ENCODE measurements at regions not wholly inside any gene's neighbourhood (a gene's known extent, or its start where the extent isn't known, plus 50 kb on each side); places are given as distances from the start of the nearest gene placed in this dataset.

- intact Hi-C loops (cut with DNase I): no loop called here
- DNase-seq: peak in 8 of 42 donors; percentile 1 to 30 (median 14)
Measured at GRCh38 chr1:30411206-30411605, 312.2 kb downstream of the MATN1 start.

- peak in 8 of 42 donors; percentile 4 to 19 (median 12) for DNase-seq
- intact Hi-C loops (cut with DNase I): no loop called here
Measured at GRCh38 chr1:30410153-30410851, 313.1 kb downstream of the MATN1 start.

- intact Hi-C loops (cut with DNase I): no loop called here
- DNase-seq: peak in 9 of 42 donors; percentile 0 to 22 (median 9)
Measured at GRCh38 chr1:30409476-30410152, 313.8 kb downstream of the MATN1 start.

GRCh38 chr1:30407865-30408580 is 315.4 kb downstream of the MATN1 start:
- DNase-seq: peak in 10 of 42 donors; percentile 6 to 36 (median 20)
- intact Hi-C loops (cut with DNase I): no loop called here

GRCh38 chr1:30406996-30407864 is 316.2 kb downstream of the MATN1 start:
- intact Hi-C loops (cut with DNase I): no loop called here

GRCh38 chr1:30405631-30406212 is 317.7 kb downstream of the MATN1 start:
- intact Hi-C loops (cut with DNase I): no loop called here
- peak in 9 of 42 donors; percentile 7 to 18 (median 13) for DNase-seq

More at GRCh38 chr1:30406996-30407864, 316.2 kb downstream of the MATN1 start:
- DNase-seq: peak in 11 of 42 donors; percentile 6 to 39 (median 21)

- peak in 7 of 42 donors; percentile 3 to 26 (median 13) for DNase-seq
- intact Hi-C loops (cut with DNase I): no loop called here
Measured at GRCh38 chr1:30405081-30405480, 318.3 kb downstream of the MATN1 start.

- peak in 9 of 42 donors; percentile 3 to 26 (median 11) for DNase-seq
Measured at GRCh38 chr1:30404341-30404740, 319.0 kb downstream of the MATN1 start.

GRCh38 chr1:30403726-30404125 is 319.7 kb downstream of the MATN1 start:
- intact Hi-C loops (cut with DNase I): no loop called here
- DNase-seq: peak in 3 of 42 donors; percentile 3 to 5 (median 4)

More at GRCh38 chr1:30404341-30404740, 319.0 kb downstream of the MATN1 start:
- intact Hi-C loops (cut with DNase I): no loop called here

- intact Hi-C loops (cut with DNase I): no loop called here
- peak in 2 of 42 donors; percentile 2 to 27 for DNase-seq
Measured at GRCh38 chr1:30403061-30403645, 320.2 kb downstream of the MATN1 start.

GRCh38 chr1:30402031-30402430 is 321.4 kb downstream of the MATN1 start:
- intact Hi-C loops (cut with DNase I): no loop called here

GRCh38 chr1:30400507-30400906 is 322.9 kb downstream of the MATN1 start:
- intact Hi-C loops (cut with DNase I): no loop called here
- no peak for DNase-seq

More at GRCh38 chr1:30402031-30402430, 321.4 kb downstream of the MATN1 start:
- no peak for DNase-seq

- intact Hi-C loops (cut with DNase I): no loop called here
- DNase-seq: peak in 1 of 42 donors; percentile 10
Measured at GRCh38 chr1:30399026-30399425, 324.4 kb downstream of the MATN1 start.

GRCh38 chr1:30397576-30397975 is 325.8 kb downstream of the MATN1 start:
- intact Hi-C loops (cut with DNase I): no loop called here
- DNase-seq: no peak

GRCh38 chr1:30395631-30396030 is 327.8 kb downstream of the MATN1 start:
- no peak for DNase-seq
- intact Hi-C loops (cut with DNase I): no loop called here

- DNase-seq: peak in 4 of 42 donors; percentile 3 to 27 (median 8)
- intact Hi-C loops (cut with DNase I): no loop called here
Measured at GRCh38 chr1:30388386-30388785, 335.0 kb downstream of the MATN1 start.

- DNase-seq: peak in 3 of 42 donors; percentile 9 to 30 (median 10)
Measured at GRCh38 chr1:30386156-30386926, 337.0 kb downstream of the MATN1 start.

More at GRCh38 chr1:30386156-30386926, 337.0 kb downstream of the MATN1 start:
- intact Hi-C loops (cut with DNase I): no loop called here

Data from head of caudate nucleus (tissue), 42 donors.